ENCODE measurements at regions not wholly inside any gene's neighbourhood (a gene's known extent, or its start where the extent isn't known, plus 50 kb on each side); places are given as distances from the start of the nearest gene placed in this dataset.

DNA sequence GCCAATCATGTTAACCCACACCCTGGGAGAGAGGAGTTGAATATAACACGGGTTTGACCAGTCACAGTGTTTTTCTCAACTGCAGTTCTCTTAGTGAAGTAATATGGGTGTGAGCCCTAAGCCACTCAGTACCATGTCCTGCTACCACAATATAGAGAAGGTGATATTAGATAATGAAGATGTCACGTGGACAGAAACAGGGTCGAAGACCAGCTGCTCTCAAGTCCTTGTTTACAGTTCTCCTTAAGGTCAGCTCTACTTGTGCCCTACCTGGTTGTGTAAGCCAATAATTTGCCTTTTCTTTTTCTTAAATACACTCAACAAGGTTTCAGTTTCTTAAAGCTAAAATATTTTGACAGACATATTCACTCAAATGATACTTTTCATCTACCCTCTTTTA, 128.3 kb upstream of the POT1 start:
- Histone ChIP-seq H3K4me3 (no peak overlapping the region), H3K9me3 (no peaks in the 10 kb centered on the region), H3K4me1 (peaks cover 29% of the 10 kb centered on the region), H3K27me3 (ENCODE audit: low read depth) (no peaks in the 10 kb centered on the region), H3K36me3 (replicated peaks) (no peaks in the 10 kb centered on the region)
- DNase-seq (ENCODE audit: low spot score in 2 of 2) = no peak
- in situ Hi-C loops (cut with MboI; ENCODE audit: low sequenced_read_pairs) = loop anchor here (10.0 to 25.0 kb wide), 2 partner anchors 257 to 604 kb away; no protein-coding TSS in a partner anchor

GRCh38 chr7:125055376-125055775, 125.8 kb upstream of the POT1 start:
- H3K27me3 ChIP-seq (ENCODE audit: low read depth) = no peaks in the 10 kb centered on the region
- peaks cover 4% of the 10 kb centered on the region for H3K4me1 ChIP-seq
- no peak overlapping the region for H3K4me3 ChIP-seq
- H3K36me3 ChIP-seq (replicated peaks) = no peaks in the 10 kb centered on the region
- H3K9me3 ChIP-seq = no peaks in the 10 kb centered on the region
- DNase-seq (ENCODE audit: low spot score in 2 of 2) = no peak
- in situ Hi-C loops (cut with MboI; ENCODE audit: low sequenced_read_pairs) = loop anchor here (10.0 to 25.0 kb wide), 2 partner anchors 259 to 607 kb away; no protein-coding TSS in a partner anchor

GRCh38 chr7:125046767-125047166, 117.1 kb upstream of the POT1 start:
- H3K4me3 ChIP-seq = no peak overlapping the region
- H3K4me1 ChIP-seq = no peaks in the 10 kb centered on the region
- H3K9me3 ChIP-seq = no peaks in the 10 kb centered on the region
- no peaks in the 10 kb centered on the region for H3K27me3 ChIP-seq (ENCODE audit: low read depth)
- no peaks in the 10 kb centered on the region for H3K36me3 ChIP-seq (replicated peaks)
- in situ Hi-C loops (cut with MboI; ENCODE audit: low sequenced_read_pairs) = no loop called here
- DNase-seq (ENCODE audit: low spot score in 2 of 2) = no peak

DNA sequence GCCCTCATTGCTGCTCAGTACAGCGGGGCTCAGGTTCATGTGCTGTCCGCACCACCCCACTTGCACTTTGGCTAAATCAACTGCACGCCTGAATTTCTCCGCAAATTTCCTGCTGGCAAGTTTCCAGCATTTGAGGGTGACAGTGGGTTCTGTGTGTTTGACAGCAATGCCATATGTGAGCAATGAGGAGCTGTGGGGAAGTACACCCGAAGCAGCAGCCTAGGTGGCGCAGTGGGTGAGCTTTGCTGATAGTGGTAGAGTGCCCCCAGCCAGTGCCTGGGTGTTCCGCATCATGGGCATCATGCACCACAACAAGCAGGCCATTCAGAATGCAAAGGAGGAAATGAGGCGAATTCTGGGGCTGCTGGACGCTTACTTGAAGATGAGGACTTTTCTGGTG, 103.9 kb upstream of the POT1 start:
- no peak overlapping the region for H3K4me3 ChIP-seq

DNA sequence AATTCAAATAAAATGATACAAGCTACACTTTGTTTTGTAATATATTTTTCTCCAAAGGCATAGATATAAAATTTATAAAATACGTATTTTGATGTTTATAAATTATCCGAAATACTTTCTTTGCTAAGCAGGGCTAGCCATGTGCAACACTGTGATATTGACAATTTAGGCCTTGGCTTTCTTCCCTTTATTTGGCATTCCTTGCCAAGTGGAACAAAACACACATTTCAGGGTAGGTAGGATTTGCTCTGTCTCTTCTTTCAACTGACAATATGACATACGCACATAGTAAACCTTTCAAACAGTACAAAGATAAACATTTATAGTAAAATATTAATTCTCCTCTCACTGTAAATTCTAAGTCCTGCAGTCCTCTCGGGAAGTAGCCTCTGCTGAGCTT, 103.3 kb upstream of the POT1 start:
- no peaks in the 10 kb centered on the region for H3K27me3 ChIP-seq (ENCODE audit: low read depth)
- in situ Hi-C loops (cut with MboI; ENCODE audit: low sequenced_read_pairs) = no loop called here
- no peak for DNase-seq (ENCODE audit: low spot score in 2 of 2)
- H3K4me3 ChIP-seq = no peak overlapping the region
- H3K9me3 ChIP-seq = no peaks in the 10 kb centered on the region
- H3K4me1 ChIP-seq = no peaks in the 10 kb centered on the region
- no peaks in the 10 kb centered on the region for H3K36me3 ChIP-seq (replicated peaks)

More for the DNA sequence above, 103.9 kb upstream of the POT1 start:
- in situ Hi-C loops (cut with MboI; ENCODE audit: low sequenced_read_pairs) = no loop called here
- Histone ChIP-seq H3K27me3 (ENCODE audit: low read depth) (no peaks in the 10 kb centered on the region), H3K36me3 (replicated peaks) (no peaks in the 10 kb centered on the region), H3K9me3 (no peaks in the 10 kb centered on the region), H3K4me1 (no peaks in the 10 kb centered on the region)
- DNase-seq (ENCODE audit: low spot score in 2 of 2) = no peak

- in situ Hi-C loops (cut with MboI; ENCODE audit: low sequenced_read_pairs) = no loop called here
- Histone ChIP-seq H3K36me3 (replicated peaks) (no peaks in the 10 kb centered on the region), H3K4me3 (no peak overlapping the region)
Measured at GRCh38 chr7:125030756-125031387, 101.2 kb upstream of the POT1 start.

GRCh38 chr7:125025620-125026019, 96.0 kb upstream of the POT1 start:
- no peaks in the 10 kb centered on the region for H3K36me3 ChIP-seq (replicated peaks)
- DNase-seq (ENCODE audit: low spot score in 2 of 2) = no peak
- H3K4me1 ChIP-seq = no peaks in the 10 kb centered on the region
- H3K4me3 ChIP-seq = no peak overlapping the region
- no peaks in the 10 kb centered on the region for H3K27me3 ChIP-seq (ENCODE audit: low read depth)
- in situ Hi-C loops (cut with MboI; ENCODE audit: low sequenced_read_pairs) = no loop called here
- no peaks in the 10 kb centered on the region for H3K9me3 ChIP-seq

More at GRCh38 chr7:125030756-125031387, 101.2 kb upstream of the POT1 start:
- H3K27me3 ChIP-seq (ENCODE audit: low read depth) = no peaks in the 10 kb centered on the region
- DNase-seq (ENCODE audit: low spot score in 2 of 2) = no peak
- no peaks in the 10 kb centered on the region for H3K4me1 ChIP-seq
- no peaks in the 10 kb centered on the region for H3K9me3 ChIP-seq

DNA sequence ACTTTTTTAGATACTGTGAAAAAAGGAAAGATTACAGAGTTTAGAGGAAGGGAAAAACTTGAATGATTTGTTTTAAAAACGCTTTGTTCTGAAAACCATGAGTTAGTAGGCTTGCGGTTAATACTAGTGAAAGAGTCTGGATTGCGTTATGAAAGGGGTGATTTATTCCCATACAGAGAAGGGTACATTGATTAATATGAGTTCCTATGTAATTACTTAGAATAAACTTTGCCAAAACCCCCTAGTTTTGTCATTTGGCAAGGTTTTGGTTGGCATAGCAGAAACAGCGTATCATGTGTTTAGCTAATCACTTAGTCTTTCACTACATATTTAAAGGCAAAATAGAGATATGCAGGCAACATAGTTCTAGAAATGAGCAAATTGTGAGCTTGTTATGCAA, 91.2 kb upstream of the POT1 start:
- Histone ChIP-seq H3K27me3 (ENCODE audit: low read depth) (no peaks in the 10 kb centered on the region), H3K4me3 (no peak overlapping the region), H3K4me1 (no peaks in the 10 kb centered on the region), H3K9me3 (no peaks in the 10 kb centered on the region), H3K36me3 (replicated peaks) (no peaks in the 10 kb centered on the region)
- no peak for DNase-seq (ENCODE audit: low spot score in 2 of 2)
- in situ Hi-C loops (cut with MboI; ENCODE audit: low sequenced_read_pairs) = no loop called here

DNA sequence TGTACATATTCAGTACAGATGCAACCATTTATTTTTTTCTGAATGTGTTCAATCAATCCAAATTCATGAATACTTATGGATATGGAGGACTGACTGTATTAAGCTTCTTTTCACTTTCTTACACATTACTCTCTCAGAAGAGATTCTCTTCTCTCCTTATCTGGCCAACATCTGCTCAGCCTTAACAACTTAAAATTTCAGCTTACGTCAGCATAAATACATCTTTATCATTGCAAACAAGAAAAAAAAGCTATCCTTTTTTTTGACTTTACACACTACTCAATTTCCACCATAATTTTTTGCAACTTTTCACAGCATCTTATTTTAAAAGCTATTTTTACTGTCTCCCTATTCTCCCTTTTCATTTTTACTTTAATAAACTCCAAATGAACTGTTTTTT, 80.9 kb upstream of the POT1 start:
- in situ Hi-C loops (cut with MboI; ENCODE audit: low sequenced_read_pairs) = no loop called here
- H3K4me1 ChIP-seq = no peaks in the 10 kb centered on the region
- H3K27me3 ChIP-seq (ENCODE audit: low read depth) = no peaks in the 10 kb centered on the region
- no peak for DNase-seq (ENCODE audit: low spot score in 2 of 2)
- H3K9me3 ChIP-seq = no peaks in the 10 kb centered on the region
- no peaks in the 10 kb centered on the region for H3K36me3 ChIP-seq (replicated peaks)
- no peak overlapping the region for H3K4me3 ChIP-seq

DNA sequence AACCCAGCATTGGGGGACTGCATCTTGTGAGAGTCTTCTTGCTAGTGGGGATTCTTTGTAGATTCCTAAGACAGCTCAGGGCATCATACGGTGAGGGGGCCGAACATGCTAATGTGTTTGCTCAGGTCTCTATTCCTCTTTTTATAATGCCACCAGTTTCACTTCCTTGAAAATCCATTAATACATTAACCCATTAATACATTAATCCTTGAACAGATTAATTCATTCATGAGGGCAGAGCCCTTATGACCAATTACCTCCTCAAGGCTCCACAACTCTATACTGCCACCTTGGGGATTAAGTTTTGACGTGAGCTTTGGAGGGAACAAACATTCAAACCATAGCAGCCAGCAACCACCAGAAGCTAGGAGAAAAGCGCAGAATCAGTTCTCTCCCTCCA, 67.2 kb upstream of the POT1 start:
- no peaks in the 10 kb centered on the region for H3K9me3 ChIP-seq
- H3K36me3 ChIP-seq (replicated peaks) = no peaks in the 10 kb centered on the region
- no peak for DNase-seq (ENCODE audit: low spot score in 2 of 2)
- in situ Hi-C loops (cut with MboI; ENCODE audit: low sequenced_read_pairs) = no loop called here
- H3K27me3 ChIP-seq (ENCODE audit: low read depth) = no peaks in the 10 kb centered on the region
- no peak overlapping the region for H3K4me3 ChIP-seq
- H3K4me1 ChIP-seq = no peaks in the 10 kb centered on the region

DNA sequence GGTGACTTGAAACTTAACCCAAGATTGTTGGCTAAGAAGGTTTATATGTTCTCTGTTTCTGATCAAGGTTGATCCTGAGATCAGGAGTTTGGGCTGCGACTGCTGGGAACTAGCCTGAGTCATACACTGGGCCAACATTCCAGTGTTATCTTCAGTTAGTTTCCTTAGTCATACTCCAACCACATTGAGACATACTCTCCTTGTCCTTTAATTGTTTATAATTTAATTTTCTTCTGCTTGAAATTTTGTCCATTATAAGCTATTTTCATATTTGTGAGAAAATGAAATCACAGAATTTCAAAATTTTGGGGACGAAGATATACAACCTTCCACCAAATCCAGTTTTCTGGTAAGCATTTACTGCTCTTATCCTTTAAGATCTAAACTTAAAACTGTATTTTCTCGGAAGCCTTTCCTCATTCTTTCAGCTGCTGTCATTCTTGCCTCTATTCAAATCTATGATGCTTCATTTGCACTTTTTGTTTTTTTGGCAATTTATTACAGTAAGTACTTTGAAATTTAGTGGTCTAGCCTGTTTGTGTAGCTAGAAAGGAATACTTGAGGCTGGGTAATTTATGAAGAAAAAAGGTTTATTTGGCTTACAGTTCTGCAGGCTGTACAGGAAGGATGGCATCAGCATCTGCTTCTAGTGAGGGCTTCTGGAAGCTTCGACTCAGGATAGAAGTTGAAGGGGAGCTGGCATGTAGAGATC, 63.4 kb upstream of the POT1 start:
- Histone ChIP-seq H3K4me1 (no peaks in the 10 kb centered on the region), H3K36me3 (replicated peaks) (no peaks in the 10 kb centered on the region), H3K27me3 (ENCODE audit: low read depth) (no peaks in the 10 kb centered on the region; the same call in 1 of the 2 replicates), H3K4me3 (no peak overlapping the region), H3K9me3 (no peaks in the 10 kb centered on the region)
- no peak for DNase-seq (ENCODE audit: low spot score in 2 of 2)
- in situ Hi-C loops (cut with MboI; ENCODE audit: low sequenced_read_pairs) = no loop called here

- Histone ChIP-seq H3K9me3 (no peaks in the 10 kb centered on the region), H3K4me1 (no peaks in the 10 kb centered on the region), H3K36me3 (replicated peaks) (no peaks in the 10 kb centered on the region), H3K27me3 (ENCODE audit: low read depth) (no peaks in the 10 kb centered on the region; the same call in 1 of the 2 replicates), H3K4me3 (no peak overlapping the region)
- in situ Hi-C loops (cut with MboI; ENCODE audit: low sequenced_read_pairs) = no loop called here
- DNase-seq (ENCODE audit: low spot score in 2 of 2) = no peak
Measured at GRCh38 chr7:124989911-124990310, 60.3 kb upstream of the POT1 start.
